GM23248 (cell line): ENCODE measurements at regions not wholly inside any gene's neighbourhood (a gene's known extent, or its start where the extent isn't known, plus 50 kb on each side); places are given as distances from the start of the nearest gene placed in this dataset.

Experiments
- EZH2 ChIP-seq: fragments of 200-600 bp; sonication (generic); IDR thresholded peaks from 2 replicates; pipeline ENCODE4 v1.6.1; 2018; ENCODE audit warnings: antibody characterized with exemption, mild to moderate bottlenecking; ENCODE audit not compliant: insufficient read depth, poor library complexity, severe bottlenecking
- EZH2phosphoT487 ChIP-seq: fragments of 200-600 bp; sonication (generic); IDR thresholded peaks from 2 replicates; pipeline ENCODE4 v1.6.1; 2018; ENCODE audit warnings: antibody characterized with exemption, moderate library complexity, mild to moderate bottlenecking, low read depth; ENCODE audit not compliant: insufficient read depth

DNA sequence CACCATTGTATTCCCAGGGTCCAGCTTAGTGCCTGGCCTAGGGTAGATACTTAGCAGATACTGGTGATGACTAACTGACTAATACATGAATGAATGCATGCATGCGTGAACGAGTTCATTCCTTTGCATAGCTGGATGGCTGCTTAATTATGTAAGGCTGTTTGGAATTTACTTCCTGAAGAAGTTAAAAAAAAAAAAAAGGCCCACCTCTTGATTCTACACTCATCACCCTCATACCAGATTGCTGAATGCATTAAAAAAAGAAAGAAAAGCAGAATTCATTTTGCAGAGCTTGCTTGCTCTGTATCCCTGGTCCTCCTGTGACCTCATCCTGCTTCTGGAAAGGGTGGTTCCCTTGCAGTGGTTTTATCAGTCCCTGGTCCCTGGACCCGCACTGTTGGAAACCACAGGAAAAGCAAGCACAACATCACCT, 277.6 kb upstream of the CFAP20DC start:
- TF ChIP-seq EZH2phosphoT487 (no peak), EZH2 (no peak)
